ENCODE measurements at regions not wholly inside any gene's neighbourhood (a gene's known extent, or its start where the extent isn't known, plus 50 kb on each side); places are given as distances from the start of the nearest gene placed in this dataset.

- Histone ChIP-seq H3K4me2 (ENCODE audit: low read length) (no peak overlapping the region), H4K20me1 (ENCODE audit: insufficient read depth) (no peaks in the 10 kb centered on the region), H3K9me2 (ENCODE audit: insufficient read depth, low read length) (no peaks in the 10 kb centered on the region), H3K4me3 (ENCODE audit: low read length) (no peak overlapping the region), H3K79me2 (replicated peaks; ENCODE audit: insufficient read depth, low read length) (no peaks in the 10 kb centered on the region), H3F3A (ENCODE audit: insufficient read depth, low read length, poor library complexity, severe bottlenecking) (no peaks in the 10 kb centered on the region), H3K9ac (ENCODE audit: low read length) (no peak overlapping the region), H2AFZ (ENCODE audit: low read depth, low read length) (no peak overlapping the region), H3K36me3 (ENCODE audit: insufficient read depth, low read length) (no peaks in the 10 kb centered on the region), H3K27me3 (ENCODE audit: insufficient read depth, low read depth, low read length) (no peaks in the 10 kb centered on the region), H3K9me3 (ENCODE audit: low read length) (no peaks in the 10 kb centered on the region), H3K27ac (ENCODE audit: low read length) (no peak overlapping the region)
- TF ChIP-seq TAF1 (IDR thresholded peaks at IDR 0.05; ENCODE audit: low read depth) (no peak), MXI1 (conservative IDR thresholded peaks at IDR 0.05; ENCODE audit: poor library complexity, severe bottlenecking) (no peak), POLR2AphosphoS5 (IDR thresholded peaks at IDR 0.05) (no peak), SMC3 (conservative IDR thresholded peaks at IDR 0.05; ENCODE audit: poor library complexity) (no peak), EP300 (conservative IDR thresholded peaks at IDR 0.05; ENCODE audit: poor library complexity, severe bottlenecking) (no peak), REST (IDR thresholded peaks at IDR 0.05; ENCODE audit: borderline replicate concordance) (no peak), RAD21 (conservative IDR thresholded peaks at IDR 0.05) (no peak), CTCF (IDR thresholded peaks at IDR 0.05; ENCODE audit: poor library complexity, severe bottlenecking) (no peak), EZH2 (IDR thresholded peaks at IDR 0.05; ENCODE audit: borderline replicate concordance, insufficient read depth, low read length, poor library complexity, severe bottlenecking) (no peak)
These were observed 110.8 kb upstream of the FAM9B start for GRCh38 chrX:9144701-9145241.

- Histone ChIP-seq H3K4me2 (ENCODE audit: low read length) (no peak overlapping the region), H3K9me3 (ENCODE audit: low read length) (no peaks in the 10 kb centered on the region), H3F3A (ENCODE audit: insufficient read depth, low read length, poor library complexity, severe bottlenecking) (no peaks in the 10 kb centered on the region), H3K27me3 (ENCODE audit: insufficient read depth, low read depth, low read length) (no peaks in the 10 kb centered on the region), H2AFZ (ENCODE audit: low read depth, low read length) (no peak overlapping the region), H3K27ac (ENCODE audit: low read length) (no peak overlapping the region), H3K36me3 (ENCODE audit: insufficient read depth, low read length) (no peaks in the 10 kb centered on the region), H3K79me2 (replicated peaks; ENCODE audit: insufficient read depth, low read length) (no peaks in the 10 kb centered on the region), H3K9ac (ENCODE audit: low read length) (no peak overlapping the region), H3K4me3 (ENCODE audit: low read length) (no peak overlapping the region), H3K9me2 (ENCODE audit: insufficient read depth, low read length) (no peaks in the 10 kb centered on the region), H4K20me1 (ENCODE audit: insufficient read depth) (no peaks in the 10 kb centered on the region)
- no peak for TF ChIP-seq RAD21 (conservative IDR thresholded peaks at IDR 0.05)
- no peak for TF ChIP-seq CTCF (IDR thresholded peaks at IDR 0.05; ENCODE audit: poor library complexity, severe bottlenecking)
- TF ChIP-seq MXI1 (conservative IDR thresholded peaks at IDR 0.05; ENCODE audit: poor library complexity, severe bottlenecking), result no peak
- TF ChIP-seq TAF1 (IDR thresholded peaks at IDR 0.05; ENCODE audit: low read depth), result no peak
- no peak for TF ChIP-seq EP300 (conservative IDR thresholded peaks at IDR 0.05; ENCODE audit: poor library complexity, severe bottlenecking)
- TF ChIP-seq SMC3 (conservative IDR thresholded peaks at IDR 0.05; ENCODE audit: poor library complexity), result no peak
- no peak for TF ChIP-seq EZH2 (IDR thresholded peaks at IDR 0.05; ENCODE audit: borderline replicate concordance, insufficient read depth, low read length, poor library complexity, severe bottlenecking)
- TF ChIP-seq REST (IDR thresholded peaks at IDR 0.05; ENCODE audit: borderline replicate concordance), result no peak
- no peak for TF ChIP-seq POLR2AphosphoS5 (IDR thresholded peaks at IDR 0.05)
These were observed 112.7 kb upstream of the FAM9B start for GRCh38 chrX:9146657-9147056.
